DOHH2 (cell line): ENCODE measurements at regions not wholly inside any gene's neighbourhood (a gene's known extent, or its start where the extent isn't known, plus 50 kb on each side); places are given as distances from the start of the nearest gene placed in this dataset.

ENCODE experiments used
- H3F3A ChIP-seq: fragments of 200-600 bp; sonication (generic), shearing (Covaris generic); 2 replicates; pipeline ENCODE4 v1.6.0; 2016; ENCODE audit warnings: antibody characterized with exemption, mild to moderate bottlenecking; ENCODE audit not compliant: control insufficient read depth, insufficient read depth
- H3K27ac ChIP-seq: fragments of 200-600 bp; sonication (generic); 2 replicates; pipeline ENCODE4 v1.5.1; 2014; ENCODE audit warnings: low read depth, mild to moderate bottlenecking, low read length, moderate library complexity
- H3K27me3 ChIP-seq: fragments of 200-600 bp; sonication (generic); 2 replicates; pipeline ENCODE4 v1.6.1; 2014; ENCODE audit warnings: mild to moderate bottlenecking, low read length, mixed read lengths; ENCODE audit not compliant: control insufficient read depth
- H3K36me3 ChIP-seq: fragments of 200-600 bp; sonication (generic); 2 replicates; pipeline ENCODE4 v1.6.1; 2014; ENCODE audit warnings: mild to moderate bottlenecking, low read length, moderate library complexity, mixed read lengths; ENCODE audit not compliant: control insufficient read depth
- H3K4me1 ChIP-seq: fragments of 200-600 bp; sonication (generic); 2 replicates; pipeline ENCODE4 v1.6.1; 2014; ENCODE audit warnings: mild to moderate bottlenecking, low read length, mixed read lengths; ENCODE audit not compliant: control insufficient read depth
- H3K4me2 ChIP-seq: fragments of 200-600 bp; sonication (generic); 2 replicates; pipeline ENCODE4 v1.6.0; 2014; ENCODE audit warnings: mild to moderate bottlenecking, low read length, moderate library complexity
- H3K4me3 ChIP-seq: fragments of 200-600 bp; sonication (generic); 2 replicates; pipeline ENCODE4 v1.5.1; 2014; ENCODE audit warnings: mild to moderate bottlenecking, low read length, mixed read lengths
- H3K79me2 ChIP-seq: fragments of 200-600 bp; sonication (generic); 2 replicates; pipeline ENCODE4 v1.6.1; 2014; ENCODE audit warnings: mild to moderate bottlenecking, low read length, mixed read lengths; ENCODE audit not compliant: control insufficient read depth
- H3K9me2 ChIP-seq: fragments of 200-600 bp; sonication (generic); replicated peaks from 2 replicates; pipeline ENCODE4 v1.6.1; 2014; ENCODE audit warnings: mild to moderate bottlenecking, low read length, mixed read lengths; ENCODE audit not compliant: control insufficient read depth
- H3K9me3 ChIP-seq: fragments of 200-600 bp; sonication (generic); 2 replicates; pipeline ENCODE4 v1.6.1; 2014; ENCODE audit warnings: antibody characterized with exemption, low read length, mixed read lengths; ENCODE audit not compliant: control insufficient read depth, insufficient read depth
- H4K20me1 ChIP-seq: fragments of 200-600 bp; sonication (generic); 2 replicates; pipeline ENCODE4 v1.6.0; 2014; ENCODE audit warnings: low read depth, mild to moderate bottlenecking, antibody characterized with exemption, low read length, moderate library complexity; ENCODE audit not compliant: control insufficient read depth, insufficient read depth
- EZH2phosphoT487 ChIP-seq: fragments of 200-600 bp; sonication (generic); IDR thresholded peaks from 2 replicates; pipeline ENCODE4 v1.6.1; 2017; ENCODE audit warnings: borderline replicate concordance, mild to moderate bottlenecking, antibody characterized with exemption, low read length, moderate library complexity, mixed read lengths
- TF ChIP-seq, protein P1 (sequence below): fragments of 200-600 bp; sonication (generic); IDR thresholded peaks from one replicate; pipeline ENCODE4 v1.5.1; 2014; ENCODE audit warnings: antibody characterized with exemption, mild to moderate bottlenecking, low read depth, low read length; ENCODE audit not compliant: poor library complexity, severe bottlenecking

DNA sequence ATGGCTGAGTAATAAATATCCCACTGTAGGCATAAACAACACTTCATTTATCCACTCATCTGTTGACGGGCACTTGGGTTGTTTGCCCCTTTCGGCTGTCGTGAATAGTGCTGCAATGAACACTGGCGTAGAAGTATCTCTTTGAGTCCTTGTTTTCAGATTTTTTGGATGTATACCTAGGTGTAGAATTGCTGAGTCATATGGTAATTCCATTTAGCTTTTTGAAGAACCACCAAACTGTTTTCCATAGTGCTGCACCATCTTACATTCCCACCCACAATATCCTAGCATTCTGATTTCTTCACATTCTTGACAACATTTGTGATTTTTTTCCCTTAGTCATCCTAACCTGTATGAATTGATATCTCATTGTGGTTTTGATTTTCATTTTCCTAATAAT is 109.0 kb downstream of the NXNL2 start:
- TF ChIP-seq EZH2phosphoT487 = no peak
- TF ChIP-seq, protein P1, sequence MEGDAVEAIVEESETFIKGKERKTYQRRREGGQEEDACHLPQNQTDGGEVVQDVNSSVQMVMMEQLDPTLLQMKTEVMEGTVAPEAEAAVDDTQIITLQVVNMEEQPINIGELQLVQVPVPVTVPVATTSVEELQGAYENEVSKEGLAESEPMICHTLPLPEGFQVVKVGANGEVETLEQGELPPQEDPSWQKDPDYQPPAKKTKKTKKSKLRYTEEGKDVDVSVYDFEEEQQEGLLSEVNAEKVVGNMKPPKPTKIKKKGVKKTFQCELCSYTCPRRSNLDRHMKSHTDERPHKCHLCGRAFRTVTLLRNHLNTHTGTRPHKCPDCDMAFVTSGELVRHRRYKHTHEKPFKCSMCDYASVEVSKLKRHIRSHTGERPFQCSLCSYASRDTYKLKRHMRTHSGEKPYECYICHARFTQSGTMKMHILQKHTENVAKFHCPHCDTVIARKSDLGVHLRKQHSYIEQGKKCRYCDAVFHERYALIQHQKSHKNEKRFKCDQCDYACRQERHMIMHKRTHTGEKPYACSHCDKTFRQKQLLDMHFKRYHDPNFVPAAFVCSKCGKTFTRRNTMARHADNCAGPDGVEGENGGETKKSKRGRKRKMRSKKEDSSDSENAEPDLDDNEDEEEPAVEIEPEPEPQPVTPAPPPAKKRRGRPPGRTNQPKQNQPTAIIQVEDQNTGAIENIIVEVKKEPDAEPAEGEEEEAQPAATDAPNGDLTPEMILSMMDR = no peak
- Histone ChIP-seq H3K36me3 (no peaks in the 10 kb centered on the region), H4K20me1 (no peaks in the 10 kb centered on the region), H3K4me3 (no peak overlapping the region), H3K9me2 (no peaks in the 10 kb centered on the region), H3K4me1 (no peaks in the 10 kb centered on the region), H3K9me3 (no peaks in the 10 kb centered on the region), H3K27me3 (no peaks in the 10 kb centered on the region), H3K79me2 (no peaks in the 10 kb centered on the region), H3K4me2 (no peak overlapping the region), H3K27ac (no peak overlapping the region), H3F3A (no peaks in the 10 kb centered on the region)

DNA sequence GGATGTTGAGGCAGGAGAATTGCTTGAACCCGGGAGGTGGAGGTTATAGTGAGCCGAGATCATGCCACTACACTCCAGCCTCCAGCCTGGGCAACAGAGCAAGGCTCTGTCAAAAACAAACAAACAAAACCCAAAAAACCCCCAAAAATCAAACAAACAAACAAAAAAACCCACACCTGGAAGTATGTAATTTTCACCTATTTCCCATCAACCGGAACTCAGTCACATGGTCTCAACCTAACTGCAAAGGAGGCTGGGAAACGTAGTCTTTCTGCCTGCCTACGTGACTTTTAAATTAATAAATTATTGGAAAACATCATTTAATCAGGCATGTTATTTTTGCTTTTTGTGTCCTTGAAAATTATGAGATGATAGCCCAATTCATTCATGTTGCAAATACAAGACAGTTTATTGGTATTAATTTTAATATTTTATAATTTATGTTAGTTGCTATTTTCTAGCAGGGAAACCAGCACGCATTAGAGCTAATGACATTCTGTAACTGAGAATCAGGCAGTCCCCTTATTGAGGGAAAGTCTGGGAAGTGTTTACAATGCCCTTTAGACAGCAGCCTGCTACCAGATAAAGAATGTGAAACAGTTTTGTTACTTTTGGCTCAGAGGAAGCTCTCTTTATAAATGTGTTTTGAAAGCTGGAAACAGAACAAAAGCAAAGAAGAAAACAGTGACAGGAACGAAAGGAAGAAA is 110.3 kb downstream of the NXNL2 start:
- no peak overlapping the region for H3K4me2 ChIP-seq
- no peaks in the 10 kb centered on the region for H3K9me3 ChIP-seq
- no peaks in the 10 kb centered on the region for H3K27me3 ChIP-seq
- no peaks in the 10 kb centered on the region for H3F3A ChIP-seq
- no peak overlapping the region for H3K27ac ChIP-seq
- no peak for TF ChIP-seq EZH2phosphoT487
- TF ChIP-seq, protein P1 = no peak
- H3K79me2 ChIP-seq = no peaks in the 10 kb centered on the region
- H3K4me3 ChIP-seq = no peak overlapping the region
- H4K20me1 ChIP-seq = no peaks in the 10 kb centered on the region
- no peaks in the 10 kb centered on the region for H3K4me1 ChIP-seq
- H3K9me2 ChIP-seq = no peaks in the 10 kb centered on the region
- no peaks in the 10 kb centered on the region for H3K36me3 ChIP-seq

DNA sequence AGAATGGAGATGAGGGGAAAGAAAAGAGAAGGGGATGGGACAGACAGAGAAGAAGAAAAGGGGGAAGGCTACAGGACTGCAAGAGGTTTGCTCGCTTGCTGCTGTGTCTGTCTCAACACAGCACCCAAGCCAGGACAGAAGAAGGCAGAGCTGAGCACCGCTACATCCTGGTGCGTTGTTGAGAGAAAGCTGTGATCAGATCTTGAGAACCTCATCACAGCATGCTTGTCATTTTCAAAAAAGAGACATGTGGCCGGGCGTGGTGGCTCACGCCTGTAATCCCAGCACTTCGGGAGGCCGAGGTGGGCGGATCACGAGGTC is 110.9 kb downstream of the NXNL2 start:
- Histone ChIP-seq H3K4me1 (no peaks in the 10 kb centered on the region), H3K4me2 (no peak overlapping the region), H3K9me2 (no peaks in the 10 kb centered on the region), H3K27ac (no peak overlapping the region), H3K36me3 (no peaks in the 10 kb centered on the region), H4K20me1 (no peaks in the 10 kb centered on the region), H3K79me2 (no peaks in the 10 kb centered on the region), H3K4me3 (no peak overlapping the region), H3K27me3 (no peaks in the 10 kb centered on the region), H3F3A (no peaks in the 10 kb centered on the region), H3K9me3 (no peaks in the 10 kb centered on the region)
- TF ChIP-seq, protein P1 = no peak
- TF ChIP-seq EZH2phosphoT487 = no peak
